ENCODE measurements at regions not wholly inside any gene's neighbourhood (a gene's known extent, or its start where the extent isn't known, plus 50 kb on each side); places are given as distances from the start of the nearest gene placed in this dataset.

GRCh38 chr12:92063641-92064040, 82.0 kb downstream of the BTG1 start:
- TF ChIP-seq, protein P1, sequence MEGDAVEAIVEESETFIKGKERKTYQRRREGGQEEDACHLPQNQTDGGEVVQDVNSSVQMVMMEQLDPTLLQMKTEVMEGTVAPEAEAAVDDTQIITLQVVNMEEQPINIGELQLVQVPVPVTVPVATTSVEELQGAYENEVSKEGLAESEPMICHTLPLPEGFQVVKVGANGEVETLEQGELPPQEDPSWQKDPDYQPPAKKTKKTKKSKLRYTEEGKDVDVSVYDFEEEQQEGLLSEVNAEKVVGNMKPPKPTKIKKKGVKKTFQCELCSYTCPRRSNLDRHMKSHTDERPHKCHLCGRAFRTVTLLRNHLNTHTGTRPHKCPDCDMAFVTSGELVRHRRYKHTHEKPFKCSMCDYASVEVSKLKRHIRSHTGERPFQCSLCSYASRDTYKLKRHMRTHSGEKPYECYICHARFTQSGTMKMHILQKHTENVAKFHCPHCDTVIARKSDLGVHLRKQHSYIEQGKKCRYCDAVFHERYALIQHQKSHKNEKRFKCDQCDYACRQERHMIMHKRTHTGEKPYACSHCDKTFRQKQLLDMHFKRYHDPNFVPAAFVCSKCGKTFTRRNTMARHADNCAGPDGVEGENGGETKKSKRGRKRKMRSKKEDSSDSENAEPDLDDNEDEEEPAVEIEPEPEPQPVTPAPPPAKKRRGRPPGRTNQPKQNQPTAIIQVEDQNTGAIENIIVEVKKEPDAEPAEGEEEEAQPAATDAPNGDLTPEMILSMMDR (conservative IDR thresholded peaks at IDR 0.05) = no peak
- no peak for TF ChIP-seq EZH2 (IDR thresholded peaks at IDR 0.05; ENCODE audit: low read depth)
- Histone ChIP-seq H3K79me2 (ENCODE audit: low read depth) (no peaks in the 10 kb centered on the region), H3K9me2 (ENCODE audit: insufficient read depth) (no peaks in the 10 kb centered on the region), H3K36me3 (ENCODE audit: low read depth) (no peaks in the 10 kb centered on the region), H3K4me1 (replicated peaks; ENCODE audit: insufficient read depth) (peaks cover 5% of the 10 kb centered on the region; the same call in 1 of the 2 replicates), H3K27me3 (ENCODE audit: insufficient read depth, low read depth) (no peaks in the 10 kb centered on the region), H3K4me2 (no peak overlapping the region), H3K4me3 (no peak overlapping the region), H3K27ac (no peak overlapping the region), H2AFZ (no peak overlapping the region), H3F3A (ENCODE audit: insufficient read depth, low read depth) (no peaks in the 10 kb centered on the region), H3K9me3 (ENCODE audit: insufficient read depth, low read depth) (no peaks in the 10 kb centered on the region), H4K20me1 (ENCODE audit: insufficient read depth) (no peaks in the 10 kb centered on the region)
- intact Hi-C loops (cut with micrococcal nuclease; ENCODE audit: unreplicated experiment) = no loop called here
- no peak for DNase-seq
- ChIA-PET CTCF (no interaction called here), POLR2A (ENCODE audit: unreplicated experiment) (no interaction called here)
- no TSS peak for BruUV-seq (replicated peaks)

- no peaks in the 10 kb centered on the region for H3K36me3 ChIP-seq (ENCODE audit: low read depth)
- ChIA-PET POLR2A (ENCODE audit: unreplicated experiment) (no interaction called here), CTCF (no interaction called here)
- H3F3A ChIP-seq (ENCODE audit: insufficient read depth, low read depth) = no peaks in the 10 kb centered on the region
- H3K4me1 ChIP-seq (replicated peaks; ENCODE audit: insufficient read depth) = peaks cover 5% of the 10 kb centered on the region; the same call in 1 of the 2 replicates
- intact Hi-C loops (cut with micrococcal nuclease; ENCODE audit: unreplicated experiment) = no loop called here
- TF ChIP-seq, protein P1 (conservative IDR thresholded peaks at IDR 0.05) = no peak
- TF ChIP-seq EZH2 (IDR thresholded peaks at IDR 0.05; ENCODE audit: low read depth) = no peak
- no peaks in the 10 kb centered on the region for H3K9me2 ChIP-seq (ENCODE audit: insufficient read depth)
- H3K4me2 ChIP-seq = no peak overlapping the region
- BruUV-seq (replicated peaks) = no TSS peak
- no peak overlapping the region for H3K4me3 ChIP-seq
- no peak overlapping the region for H2AFZ ChIP-seq
- no peak for DNase-seq
- no peaks in the 10 kb centered on the region for H3K27me3 ChIP-seq (ENCODE audit: insufficient read depth, low read depth)
- no peaks in the 10 kb centered on the region for H3K79me2 ChIP-seq (ENCODE audit: low read depth)
- no peak overlapping the region for H3K27ac ChIP-seq
- H4K20me1 ChIP-seq (ENCODE audit: insufficient read depth) = no peaks in the 10 kb centered on the region
- H3K9me3 ChIP-seq (ENCODE audit: insufficient read depth, low read depth) = no peaks in the 10 kb centered on the region
Measured at GRCh38 chr12:92062539-92063493, 82.8 kb downstream of the BTG1 start.

- H2AFZ ChIP-seq = no peak overlapping the region
- CTCF ChIA-PET = no interaction called here
- no peak overlapping the region for H3K27ac ChIP-seq
- DNase-seq = no peak
- H3K79me2 ChIP-seq (ENCODE audit: low read depth) = no peaks in the 10 kb centered on the region
- TF ChIP-seq EZH2 (IDR thresholded peaks at IDR 0.05; ENCODE audit: low read depth) = no peak
- TF ChIP-seq, protein P1 (conservative IDR thresholded peaks at IDR 0.05) = no peak
- H3K9me2 ChIP-seq (ENCODE audit: insufficient read depth) = no peaks in the 10 kb centered on the region
- H3K36me3 ChIP-seq (ENCODE audit: low read depth) = no peaks in the 10 kb centered on the region
- peaks cover 4% of the 10 kb centered on the region; the same call in 1 of the 2 replicates for H3F3A ChIP-seq (ENCODE audit: insufficient read depth, low read depth)
- H3K4me1 ChIP-seq (replicated peaks; ENCODE audit: insufficient read depth) = peaks cover 12% of the 10 kb centered on the region
- no peaks in the 10 kb centered on the region for H4K20me1 ChIP-seq (ENCODE audit: insufficient read depth)
- POLR2A ChIA-PET (ENCODE audit: unreplicated experiment) = no interaction called here
- intact Hi-C loops (cut with micrococcal nuclease; ENCODE audit: unreplicated experiment) = no loop called here
- no peak overlapping the region for H3K4me2 ChIP-seq
- no peaks in the 10 kb centered on the region for H3K27me3 ChIP-seq (ENCODE audit: insufficient read depth, low read depth)
- H3K9me3 ChIP-seq (ENCODE audit: insufficient read depth, low read depth) = no peaks in the 10 kb centered on the region
- no TSS peak for BruUV-seq (replicated peaks)
- no peak overlapping the region for H3K4me3 ChIP-seq
Measured at GRCh38 chr12:92061061-92061460, 84.6 kb downstream of the BTG1 start.

Measured in PC-9 (cell line).